Dedifferentiated amniotic fluid mesenchymal stem cell (primary cell): ENCODE measurements at regions not wholly inside any gene's neighbourhood (a gene's known extent, or its start where the extent isn't known, plus 50 kb on each side); places are given as distances from the start of the nearest gene placed in this dataset.
"Not testable (repeated sequence)": the region's sequence is repeated elsewhere in the genome, so short reads cannot be mapped to it uniquely, and the experiment has no call there.

Source experiments
- DNase-seq: peaks from one replicate; pipeline ENCODE4 v3.0.0-alpha.2; 2016; ENCODE audit errors: extremely low spot score

DNA sequence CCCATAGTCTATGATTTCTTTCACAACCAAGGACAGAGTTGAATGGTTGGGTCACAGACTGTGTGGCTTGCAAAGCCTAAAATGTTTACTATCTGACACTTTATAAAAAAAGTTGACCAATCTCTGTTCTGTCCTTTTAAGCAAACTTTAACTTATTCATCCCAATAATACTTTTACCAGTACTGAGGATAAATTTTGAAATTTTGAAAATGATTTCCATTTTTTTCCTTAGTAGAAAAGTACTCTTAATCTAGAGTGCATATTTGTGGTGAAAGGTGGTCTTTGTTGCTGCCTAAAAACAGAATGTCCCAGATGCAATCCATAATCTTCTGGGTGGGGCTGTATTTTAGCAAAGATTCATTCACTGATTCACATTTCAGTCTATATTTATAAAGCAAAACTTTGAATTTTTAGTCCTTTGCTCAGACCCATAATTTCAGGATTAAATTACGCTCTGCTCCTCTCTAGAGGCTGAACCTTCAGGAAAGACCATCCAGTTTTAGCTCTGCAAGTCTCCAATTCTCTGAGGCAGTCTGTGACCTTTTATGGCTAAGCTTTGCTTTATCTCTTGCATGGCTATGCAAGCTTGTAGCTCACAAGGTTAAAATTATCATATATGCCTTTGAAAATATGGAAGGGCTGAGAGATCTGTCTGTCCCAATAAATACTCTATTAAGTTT is 573.5 kb downstream of the COL12A1 start:
- DNase-seq: no peak

DNA sequence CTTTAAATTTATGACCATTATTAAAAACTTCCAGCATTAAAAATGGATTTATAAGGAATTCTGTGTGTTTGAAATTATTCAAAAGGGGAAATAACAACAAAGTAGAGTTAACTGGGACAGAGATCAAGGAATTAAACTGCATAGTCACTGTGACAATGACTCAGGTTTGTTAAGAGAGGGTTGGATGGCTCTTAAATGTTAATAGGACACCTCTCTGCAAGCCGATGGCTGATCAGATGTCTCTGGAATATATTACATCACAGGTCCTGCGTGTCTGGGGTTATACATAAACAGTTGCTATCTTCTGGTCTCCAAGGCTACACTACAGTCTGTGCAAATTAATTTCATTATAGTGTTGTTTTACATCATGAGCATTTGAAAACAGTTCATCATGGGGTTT is 574.3 kb downstream of the COL12A1 start:
- no peak for DNase-seq

DNA sequence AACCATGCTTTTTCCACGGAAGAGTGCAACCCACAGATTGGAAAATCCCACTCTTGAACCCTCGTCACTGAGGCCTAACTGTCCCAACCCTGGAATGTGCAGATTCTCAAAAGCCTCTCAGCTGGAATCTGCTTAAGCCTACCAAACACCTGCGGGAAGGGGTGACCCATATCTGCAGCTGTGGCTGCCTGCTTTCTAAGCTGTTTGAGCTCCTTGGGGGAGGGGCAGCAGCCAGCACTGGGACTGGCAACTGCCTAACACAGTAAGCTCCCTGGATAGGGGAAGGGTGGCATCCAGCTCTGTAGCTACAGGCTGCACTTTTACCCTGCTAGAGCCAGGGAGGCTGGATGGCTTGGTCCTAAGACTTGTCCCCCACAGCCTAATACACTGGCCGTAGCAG is 579.6 kb downstream of the COL12A1 start:
- DNase-seq: no peak

DNA sequence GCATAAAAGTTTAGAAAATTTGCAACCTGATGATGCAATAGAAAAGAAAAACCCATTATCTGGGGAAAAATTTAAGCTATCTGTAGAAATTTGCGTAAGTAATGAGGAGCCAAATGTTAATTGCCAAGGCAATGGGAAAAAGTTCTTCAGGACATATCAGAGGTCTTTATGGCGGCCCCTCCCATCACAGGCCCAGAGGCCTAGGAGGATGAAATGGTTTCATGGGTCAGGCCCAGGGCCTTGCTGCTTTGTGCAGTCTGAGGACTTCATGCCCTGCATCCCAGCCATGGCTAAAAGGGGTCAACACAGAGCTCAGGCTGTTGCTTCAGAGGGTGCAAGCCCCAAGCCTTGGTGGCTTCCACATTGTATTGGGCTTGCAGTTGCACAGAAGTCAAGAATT is 582.8 kb downstream of the COL12A1 start:
- DNase-seq: no peak

DNA sequence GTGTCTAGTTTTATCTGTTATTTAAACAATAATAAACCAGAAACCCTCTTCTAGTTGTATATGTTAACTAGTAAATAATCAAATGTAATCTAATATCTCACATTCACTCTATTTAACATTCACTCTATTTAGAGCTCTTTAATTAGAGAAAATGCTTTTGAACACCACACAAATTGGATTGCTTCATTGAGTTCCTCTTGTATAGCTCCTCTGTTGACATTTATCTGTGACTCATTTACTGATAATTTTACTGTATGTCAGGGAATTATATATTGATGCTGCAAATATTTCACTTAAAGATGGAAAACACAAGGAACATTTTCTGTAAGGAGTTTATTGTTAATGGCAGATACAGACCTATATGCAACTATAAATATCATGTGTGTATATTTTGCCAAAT is 594.6 kb downstream of the COL12A1 start:
- DNase-seq: no peak

DNA sequence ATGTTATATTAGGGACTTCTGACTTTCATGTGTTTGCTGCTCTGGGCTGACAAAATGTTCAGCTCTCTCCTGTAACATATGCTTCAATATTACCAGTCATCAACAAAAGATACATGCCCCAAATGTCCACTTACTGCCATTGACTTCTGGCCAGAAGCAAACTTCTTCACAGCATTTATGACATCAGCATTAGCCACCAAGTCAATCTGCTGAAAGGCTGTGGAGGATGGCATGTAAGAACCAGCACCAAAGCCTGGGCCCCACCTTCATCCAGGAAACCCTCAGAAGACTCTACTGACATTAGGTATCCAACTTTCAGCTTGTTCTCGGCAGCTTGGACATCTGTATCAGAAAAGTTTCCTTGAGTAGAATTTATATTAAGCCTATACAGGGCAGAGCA is 595.5 kb downstream of the COL12A1 start:
- no peak for DNase-seq

DNA sequence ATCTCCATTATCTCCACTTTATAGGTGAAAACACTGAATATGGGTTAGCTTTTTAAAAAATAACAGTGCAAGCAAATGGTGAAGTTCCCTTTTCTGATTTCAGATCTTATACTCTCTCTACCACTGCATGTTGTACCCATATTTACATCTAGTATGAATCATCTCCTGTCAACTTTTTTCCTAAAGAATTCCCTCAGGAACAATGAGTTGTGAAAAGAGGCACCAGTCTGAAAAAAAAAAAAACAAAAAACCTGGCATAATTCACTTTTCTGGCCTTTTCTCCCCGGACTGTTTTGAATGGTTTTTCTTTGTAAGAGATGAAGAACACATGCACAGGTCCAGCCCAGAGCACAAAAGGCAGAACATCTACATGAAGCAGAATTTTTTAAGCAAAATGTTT is 596.0 kb downstream of the COL12A1 start:
- DNase-seq: no peak

DNA sequence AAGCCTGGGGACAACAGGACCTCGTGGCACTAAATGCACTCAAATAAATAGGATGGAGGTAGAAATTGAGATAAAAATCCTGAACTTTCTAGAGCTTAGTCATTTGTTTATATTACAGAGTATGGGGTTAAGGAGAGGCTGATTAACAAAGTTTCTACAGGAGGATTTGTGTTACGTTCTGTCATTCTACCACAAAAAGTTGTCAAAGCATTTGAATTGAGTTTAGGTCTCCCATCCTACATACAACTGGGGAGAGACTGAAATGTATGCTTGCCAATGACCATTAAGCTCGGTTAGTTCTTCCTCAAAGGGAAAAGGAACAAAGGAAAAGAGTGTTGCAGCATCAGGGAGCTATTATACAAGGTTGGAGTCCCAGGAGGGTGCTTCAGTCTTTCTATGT is 597.9 kb downstream of the COL12A1 start:
- DNase-seq: no peak

DNA sequence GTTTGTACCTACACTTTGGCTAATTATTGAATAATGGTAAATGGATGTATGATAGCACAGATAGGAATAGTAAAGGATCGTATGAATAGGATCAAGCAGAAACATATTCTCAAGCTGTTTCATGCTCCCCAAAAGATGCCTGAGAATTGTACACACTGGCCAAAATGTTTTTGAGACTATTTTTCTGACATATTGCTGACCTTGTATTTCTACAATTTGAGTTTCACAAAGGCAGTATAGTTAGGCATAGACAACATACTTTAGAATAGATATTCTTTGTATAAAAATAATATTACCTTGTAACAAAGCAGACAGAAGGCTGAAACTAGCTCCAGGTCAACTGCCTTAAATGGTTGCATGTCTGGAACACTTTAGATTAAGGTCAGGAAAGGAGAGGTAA is 598.4 kb downstream of the COL12A1 start:
- DNase-seq: no peak

DNA sequence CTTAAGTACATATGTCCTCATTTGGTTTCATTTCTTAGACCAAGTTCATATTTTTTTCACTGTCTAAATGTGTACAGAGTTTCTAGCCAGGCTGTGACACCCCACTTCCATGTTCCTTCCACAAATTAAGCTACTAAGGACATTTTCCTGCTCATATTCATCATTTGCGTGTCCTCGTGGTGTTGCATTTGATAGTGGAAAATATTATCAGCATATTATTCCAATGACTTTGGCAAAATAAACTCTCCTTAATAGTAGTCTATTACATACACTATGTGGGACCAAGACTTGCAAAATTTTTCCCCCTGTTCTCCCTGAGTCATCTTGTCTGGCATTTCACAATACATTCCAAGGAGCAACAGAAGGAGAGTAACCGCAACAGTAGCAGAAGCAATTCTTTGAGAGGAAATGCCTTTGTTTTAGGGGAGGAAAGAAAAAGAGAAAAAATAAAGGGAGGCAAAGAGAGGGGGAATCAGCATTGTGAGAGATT is 599.2 kb downstream of the COL12A1 start:
- DNase-seq: peak; percentile 94

DNA sequence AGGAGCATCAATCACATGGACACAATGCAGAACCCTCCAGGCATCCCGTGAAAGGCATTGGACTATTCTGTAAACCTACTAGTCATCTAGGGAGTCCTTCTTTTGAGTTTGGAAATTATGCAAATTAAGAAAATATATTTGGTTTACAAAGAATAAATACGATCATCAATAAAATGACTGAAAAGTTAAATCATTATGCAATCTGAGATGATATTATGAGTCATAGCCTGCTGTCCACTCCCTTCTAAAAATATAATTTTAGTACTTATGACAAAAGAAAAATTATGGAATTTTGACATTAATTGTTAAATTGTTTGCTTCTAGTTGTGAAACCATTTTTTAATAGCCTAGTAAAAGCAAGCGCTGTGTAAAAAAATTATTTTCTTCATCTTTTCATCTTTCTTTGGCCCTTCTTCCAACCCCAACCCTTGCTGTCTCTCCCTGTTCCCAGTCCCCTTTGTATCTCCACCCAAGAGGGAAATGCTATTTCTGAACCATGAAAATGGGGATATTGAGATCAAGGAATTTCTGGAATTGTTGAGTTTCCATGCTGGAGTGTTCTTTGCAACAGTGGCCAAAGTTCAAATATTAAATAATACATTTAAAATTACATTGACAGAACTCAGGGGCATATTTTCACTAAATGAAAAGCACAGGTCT is 599.8 kb downstream of the COL12A1 start:
- no peak for DNase-seq

DNA sequence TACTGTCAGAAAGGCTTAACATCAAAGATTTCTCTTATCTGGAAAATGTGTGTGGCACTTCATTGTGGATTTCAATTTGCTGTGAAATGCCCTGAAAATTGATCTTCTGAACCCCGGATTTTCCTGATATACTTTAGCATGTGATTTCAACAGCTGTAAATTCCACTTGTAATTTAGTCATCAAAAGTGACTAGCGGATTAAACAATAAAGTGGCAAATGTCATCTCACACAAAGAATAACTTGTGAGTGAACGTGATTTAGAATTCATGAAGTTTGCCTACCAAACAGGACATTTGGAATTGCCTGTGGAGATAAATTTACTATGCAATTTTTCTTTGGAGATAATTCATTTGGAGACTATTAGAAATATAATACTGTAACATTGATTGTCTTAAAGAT is 601.6 kb downstream of the COL12A1 start:
- no peak for DNase-seq

DNA sequence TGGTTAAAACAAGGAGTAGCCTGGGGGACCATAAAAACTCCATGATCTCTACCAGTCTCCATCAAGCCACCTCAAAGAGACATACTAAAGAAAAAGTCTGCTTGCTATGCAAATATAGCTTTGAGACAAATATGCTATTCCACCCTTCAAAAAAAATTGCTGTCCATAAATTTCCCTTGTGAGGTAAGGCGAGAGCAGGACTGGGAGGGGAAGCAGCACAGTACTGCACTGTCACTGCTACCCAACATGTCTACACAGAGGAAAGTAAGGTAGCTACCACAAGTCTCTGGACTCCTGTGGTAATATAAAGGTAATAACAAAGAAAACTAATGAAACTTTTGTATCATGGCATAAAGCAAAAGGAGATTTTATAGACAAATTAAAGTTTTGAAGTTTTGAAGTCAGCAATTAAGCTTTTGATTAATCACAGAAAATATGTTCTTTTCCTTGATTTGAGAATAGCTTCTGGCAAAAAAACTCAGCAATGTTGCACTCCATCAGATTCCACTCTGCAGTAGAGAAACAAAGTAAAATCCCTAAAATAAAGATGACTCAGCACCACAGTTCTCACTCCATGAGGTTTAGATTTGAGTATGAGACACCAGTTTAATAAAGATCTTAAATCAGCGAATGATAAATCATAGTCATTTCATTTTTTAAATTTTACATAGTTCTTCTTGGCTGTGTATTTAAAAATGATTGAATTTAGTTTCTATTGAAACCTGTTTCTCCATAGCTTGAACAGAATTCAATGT is 602.4 kb downstream of the COL12A1 start:
- DNase-seq: peak; percentile 35

DNA sequence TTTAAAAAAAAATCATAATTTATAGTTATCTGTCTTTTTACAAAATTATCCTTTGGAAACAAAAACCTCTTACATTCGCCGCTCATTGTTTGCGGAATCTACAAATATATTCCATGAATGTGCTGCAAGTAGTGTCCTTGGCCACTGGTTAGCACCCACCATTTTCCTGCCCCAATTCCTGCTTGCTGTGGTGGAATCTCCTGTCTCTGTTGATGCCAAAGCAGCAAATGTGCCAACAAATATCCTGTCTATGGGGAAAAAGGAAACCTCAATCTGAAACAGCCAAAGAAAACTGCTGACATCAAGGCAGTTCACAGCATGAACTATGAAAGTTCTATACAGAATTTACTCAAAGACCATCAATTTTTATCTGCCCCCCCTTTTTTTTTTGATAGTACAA is 603.6 kb downstream of the COL12A1 start:
- no peak for DNase-seq

DNA sequence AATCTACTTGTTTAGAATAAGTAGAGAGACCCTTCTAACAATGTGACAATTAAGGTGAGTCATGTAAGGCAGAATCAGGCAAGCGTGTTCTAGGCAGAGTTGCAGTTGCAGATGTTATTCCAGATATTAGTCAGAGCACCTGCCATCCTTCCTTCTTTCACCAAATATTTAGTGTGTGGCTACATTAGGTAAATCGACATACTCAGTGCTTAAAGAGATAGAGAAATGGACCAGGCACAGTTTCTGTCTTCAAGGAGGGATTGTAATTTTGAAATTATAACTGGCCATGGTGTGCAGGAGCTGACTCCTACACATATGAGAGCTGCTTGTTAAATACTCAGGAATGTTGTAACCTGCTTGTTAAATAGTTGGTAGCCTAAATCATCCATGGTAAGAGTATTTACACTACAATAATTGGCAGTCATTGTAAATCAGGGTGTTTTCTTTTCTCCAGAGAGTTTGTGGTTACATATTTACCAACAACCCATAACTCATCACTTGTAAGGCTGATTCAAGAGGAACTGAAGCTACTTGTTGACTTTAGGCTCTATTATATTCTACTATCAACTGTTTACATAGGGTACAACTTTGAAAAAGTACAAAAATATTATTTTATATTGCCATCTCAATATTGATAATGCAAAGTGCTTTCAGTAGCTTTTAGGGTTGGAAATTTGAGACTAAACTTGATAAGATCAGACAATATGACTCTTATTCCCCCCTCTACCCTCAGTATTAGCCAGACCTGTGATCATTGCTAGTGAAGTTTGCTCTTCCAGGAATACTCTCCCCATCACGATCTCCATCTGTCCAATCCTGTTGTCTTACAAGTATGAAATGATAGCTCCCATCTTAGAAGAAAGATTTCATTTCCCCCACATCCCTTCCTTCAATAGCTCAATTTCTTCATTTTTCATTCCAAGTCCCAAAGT is 607.1 kb downstream of the COL12A1 start:
- DNase-seq: no peak

DNA sequence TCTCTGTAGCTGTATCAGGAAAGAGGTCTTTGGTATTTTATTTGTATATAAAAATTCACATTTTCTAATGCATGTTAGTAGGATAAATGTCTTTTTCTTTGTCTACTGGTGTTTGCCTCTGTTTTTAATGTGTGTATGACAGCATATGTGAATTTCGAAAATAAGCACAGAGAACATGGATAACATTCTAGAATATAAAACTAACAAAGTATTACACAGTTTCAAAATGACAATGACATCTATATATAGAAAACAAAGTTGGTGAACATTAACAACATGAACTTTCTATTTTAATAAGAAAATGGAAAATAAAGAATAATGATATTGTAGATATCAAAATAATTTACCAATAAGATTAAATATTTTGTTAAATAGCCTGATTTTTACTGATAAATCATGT is 608.0 kb downstream of the COL12A1 start:
- DNase-seq: no peak

DNA sequence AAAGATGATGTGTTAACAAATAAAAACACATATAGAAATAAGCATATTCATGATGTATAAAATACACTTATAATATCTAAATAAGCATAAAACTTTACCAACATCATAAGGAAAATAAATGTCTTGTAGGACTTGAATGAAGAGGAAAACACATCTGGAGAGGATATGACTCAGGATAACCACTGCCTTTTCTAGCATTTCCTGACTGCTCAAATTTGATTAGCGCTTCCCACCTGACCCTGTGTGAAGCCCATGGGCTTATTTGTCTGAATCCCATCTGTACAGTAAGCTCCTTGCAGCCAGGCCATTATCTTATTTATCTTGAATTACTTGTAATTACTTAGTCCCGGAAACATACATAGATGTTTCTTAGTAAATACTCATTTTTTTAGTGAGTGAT is 608.6 kb downstream of the COL12A1 start:
- DNase-seq: no peak

DNA sequence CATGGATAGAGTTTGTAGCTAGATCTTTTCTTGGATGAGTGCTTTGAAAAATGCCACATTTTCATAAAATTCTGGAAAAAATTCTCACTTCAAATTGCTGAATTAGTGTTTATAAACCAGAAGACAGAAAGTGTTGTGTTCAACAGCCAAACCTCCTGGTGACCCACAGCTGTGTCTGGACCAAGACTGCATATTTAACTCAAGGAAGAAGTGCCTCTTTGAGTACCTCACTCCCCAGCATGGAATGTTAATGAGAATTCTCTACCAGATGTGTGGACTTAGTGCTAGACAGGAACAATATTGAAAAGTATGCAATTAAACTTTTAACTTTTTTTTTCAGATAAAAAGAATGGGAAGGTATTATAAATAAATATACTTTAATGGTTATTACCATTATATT is 609.3 kb downstream of the COL12A1 start:
- DNase-seq: no peak

DNA sequence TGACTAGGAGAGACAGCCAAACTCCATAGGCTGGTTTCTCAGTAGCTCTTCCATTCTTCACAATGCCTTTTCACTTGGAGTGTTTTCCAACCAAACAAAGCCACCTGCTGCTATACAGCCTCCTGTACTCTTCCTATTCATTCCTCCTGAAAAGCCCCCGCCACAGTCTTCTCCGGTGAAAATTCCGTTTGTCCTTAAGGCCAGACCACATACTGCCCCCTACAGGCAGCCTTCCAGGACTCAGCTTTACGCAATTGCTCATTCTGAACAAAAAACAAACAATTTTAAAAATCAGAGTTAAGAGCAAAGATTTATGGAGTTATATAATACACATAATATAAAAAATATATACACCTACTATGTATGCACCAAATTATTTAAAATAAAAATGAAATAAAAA is 611.5 kb downstream of the COL12A1 start:
- DNase-seq: not testable (repeated sequence)

DNA sequence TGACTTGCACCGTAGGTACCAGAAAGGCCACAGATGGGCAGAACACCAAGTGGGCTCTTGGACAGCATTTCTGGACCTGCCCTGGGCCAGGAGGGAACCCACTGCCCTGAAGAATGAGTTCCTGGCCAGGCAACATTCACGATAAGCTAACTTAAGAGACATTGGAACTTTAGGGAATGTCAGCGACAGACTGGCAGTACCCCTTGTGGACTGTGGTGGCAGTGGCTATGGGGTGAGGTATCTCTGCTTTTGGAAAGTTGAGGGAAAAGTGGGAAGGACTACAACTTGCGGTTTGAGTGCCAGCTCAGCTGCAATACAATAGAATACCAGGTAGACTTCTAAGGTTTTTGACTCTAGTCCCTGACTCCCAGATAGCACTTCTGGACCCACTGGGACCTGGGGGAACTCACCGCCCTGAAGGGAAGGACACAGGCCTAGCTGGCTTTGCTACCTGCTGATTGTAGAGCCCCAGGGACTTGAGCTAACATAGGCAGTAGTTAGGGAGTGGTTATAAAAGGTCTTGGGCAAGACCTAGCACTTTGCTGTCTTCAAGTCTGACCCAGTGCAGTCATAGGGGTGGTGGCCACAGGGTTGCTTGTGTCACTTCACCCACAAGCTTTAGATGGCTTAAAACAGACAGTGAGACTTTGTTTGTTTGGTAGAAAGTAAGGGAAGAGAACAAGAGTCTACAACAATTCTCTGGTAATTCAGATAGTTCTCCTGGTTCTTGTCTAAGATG is 617.6 kb downstream of the COL12A1 start:
- no peak for DNase-seq

DNA sequence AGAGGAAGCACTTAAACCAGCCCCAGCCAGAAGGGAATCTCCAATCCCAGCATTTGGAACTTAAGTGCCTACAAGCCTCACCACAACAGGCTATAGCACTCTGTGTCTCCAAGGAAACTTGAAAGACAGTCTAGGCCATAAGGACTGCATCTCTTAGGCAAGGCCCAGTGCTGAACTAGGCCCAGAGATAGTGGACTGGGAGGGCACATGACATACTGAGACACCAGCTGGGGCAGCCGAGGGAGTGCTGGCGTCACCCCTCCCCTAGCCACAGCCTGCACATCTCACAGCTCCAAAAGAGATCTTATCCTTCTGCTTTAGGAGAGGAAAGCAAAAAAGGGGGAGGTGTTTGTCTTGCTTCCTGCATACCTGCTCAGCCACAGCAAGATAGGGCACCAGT is 618.5 kb downstream of the COL12A1 start:
- no peak for DNase-seq
